ENCODE measurements at regions not wholly inside any gene's neighbourhood (a gene's known extent, or its start where the extent isn't known, plus 50 kb on each side); places are given as distances from the start of the nearest gene placed in this dataset.
"Not testable (repeated sequence)": the region's sequence is repeated elsewhere in the genome, so short reads cannot be mapped to it uniquely, and the experiment has no call there.

DNA sequence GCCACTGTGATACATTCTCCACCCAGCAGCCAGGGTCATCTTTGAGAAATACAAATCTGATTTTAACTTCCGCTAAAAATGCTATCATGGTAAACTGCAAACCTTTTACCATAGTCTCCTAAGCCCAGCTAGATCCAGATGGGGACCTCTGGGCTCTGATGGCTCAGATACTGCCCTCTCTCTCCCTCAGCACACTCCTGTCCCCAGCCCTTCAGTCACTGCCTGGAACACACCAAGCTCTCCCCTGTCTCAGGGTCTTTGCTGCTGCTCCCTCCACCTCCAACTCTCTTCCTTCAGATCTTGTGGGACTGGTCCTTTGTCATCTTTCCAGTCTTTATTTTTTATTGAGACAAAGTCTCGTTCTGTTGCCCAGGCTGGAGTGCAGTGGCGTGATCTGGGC is 65.1 kb downstream of the SPRY4 start:
- DNase-seq, result no peak

DNA sequence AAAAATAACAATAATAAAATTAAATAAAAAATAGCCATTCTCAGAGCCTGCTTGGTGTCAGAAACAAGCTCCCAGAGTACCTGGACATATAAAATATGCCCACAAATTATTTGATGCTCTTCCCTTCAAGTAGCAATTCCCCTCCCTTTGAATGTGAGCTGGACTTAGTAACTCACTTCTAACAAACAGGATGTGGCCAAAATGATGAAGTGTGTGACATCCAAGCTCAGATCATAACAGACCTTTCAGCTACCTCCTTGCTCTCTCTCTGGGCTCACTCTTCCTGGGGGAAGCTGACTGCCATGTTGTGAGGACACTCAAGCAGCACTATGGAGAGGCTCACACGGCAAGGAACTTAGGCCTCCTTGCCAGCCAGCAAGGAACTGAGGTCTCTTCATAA is 69.0 kb downstream of the SPRY4 start:
- DNase-seq, result no peak

DNA sequence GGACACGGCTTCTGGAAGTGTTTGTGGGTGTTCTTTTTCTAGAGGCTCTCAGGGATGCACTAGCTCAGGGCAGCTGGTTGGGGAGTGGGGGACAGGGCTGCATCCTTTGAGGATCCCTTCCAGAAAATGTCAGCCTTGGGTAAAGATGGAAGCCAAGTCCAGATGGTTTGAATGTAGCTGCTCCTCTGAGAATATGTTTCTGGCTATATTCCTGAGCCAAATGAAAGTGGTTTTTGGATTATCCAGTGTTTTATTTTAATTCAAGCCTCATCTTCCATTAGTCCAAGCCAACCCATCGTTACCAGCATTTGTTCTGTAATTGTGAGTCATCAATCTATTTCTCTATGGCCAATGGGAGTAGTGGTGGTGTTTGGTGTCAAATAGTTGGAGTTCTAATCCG is 70.4 kb downstream of the SPRY4 start:
- DNase-seq, result no peak

DNA sequence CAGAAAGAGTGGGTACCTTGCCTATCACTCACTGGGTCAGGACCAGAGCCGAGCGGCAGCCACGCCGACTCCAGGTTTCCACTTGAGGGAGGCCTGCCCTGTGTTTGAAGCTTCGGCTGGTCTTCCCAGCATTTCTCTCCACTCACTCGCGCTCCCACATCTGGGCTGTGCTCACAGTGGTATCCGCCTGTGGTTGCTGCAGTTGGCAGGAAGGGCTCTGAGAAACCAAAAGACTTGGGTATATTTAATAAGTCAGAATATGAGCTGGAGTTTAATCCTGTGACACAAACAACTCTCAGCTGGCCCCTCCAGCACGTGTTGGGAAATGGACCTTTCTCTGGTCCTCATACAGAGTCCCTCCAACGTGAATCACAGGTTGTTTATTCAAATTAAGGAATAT is 70.9 kb downstream of the SPRY4 start:
- DNase-seq, result no peak

DNA sequence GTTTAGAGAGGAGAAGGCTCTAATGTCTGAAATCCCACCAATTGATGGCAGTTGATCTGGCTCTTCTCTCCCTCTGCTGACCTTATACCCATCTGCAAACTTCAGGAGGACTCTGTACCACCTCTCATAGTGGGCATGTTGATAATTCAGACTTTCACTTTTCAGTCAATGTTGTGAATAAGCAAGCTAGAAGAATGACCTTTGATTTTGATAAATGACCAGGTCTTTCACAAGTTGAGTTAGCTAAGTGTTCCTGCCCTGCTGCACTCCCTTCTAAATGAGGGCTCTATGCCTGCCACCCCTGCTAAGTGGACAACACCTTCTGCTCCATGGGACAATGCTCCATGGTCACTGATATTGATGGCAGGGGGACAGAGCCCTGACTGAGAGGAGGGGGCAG is 74.7 kb downstream of the SPRY4 start:
- no peak for DNase-seq

DNA sequence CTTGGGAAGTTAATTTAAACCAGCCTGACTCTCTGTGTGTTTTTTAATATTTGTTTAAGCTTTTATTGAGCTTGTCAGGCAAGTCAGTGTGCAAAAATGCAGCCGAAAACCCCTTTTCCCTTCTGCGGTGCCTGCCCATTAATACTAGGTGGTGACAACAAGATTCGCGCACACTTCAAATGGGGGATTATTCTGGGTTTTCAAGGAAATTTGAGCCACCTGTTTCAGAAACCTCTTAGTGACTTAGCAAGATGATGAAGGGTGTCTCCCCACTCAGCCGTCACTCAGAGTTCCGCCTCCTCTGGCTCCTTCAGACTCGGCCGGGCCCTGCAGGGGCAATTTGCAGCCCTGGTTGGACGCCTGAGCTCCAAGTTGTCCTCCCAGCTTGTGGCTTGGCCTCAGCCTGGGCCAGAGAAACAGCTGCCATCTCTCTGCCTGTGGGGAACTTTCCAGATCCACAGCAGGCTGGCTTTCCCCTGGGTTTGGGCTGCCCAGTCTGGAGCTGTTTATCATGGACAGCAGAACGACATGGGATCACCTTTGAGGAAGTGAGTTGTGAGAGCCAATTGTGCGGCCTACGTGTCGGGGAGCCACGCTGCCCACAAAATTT is 75.9 kb downstream of the SPRY4 start:
- DNase-seq, result peak; percentile 50

DNA sequence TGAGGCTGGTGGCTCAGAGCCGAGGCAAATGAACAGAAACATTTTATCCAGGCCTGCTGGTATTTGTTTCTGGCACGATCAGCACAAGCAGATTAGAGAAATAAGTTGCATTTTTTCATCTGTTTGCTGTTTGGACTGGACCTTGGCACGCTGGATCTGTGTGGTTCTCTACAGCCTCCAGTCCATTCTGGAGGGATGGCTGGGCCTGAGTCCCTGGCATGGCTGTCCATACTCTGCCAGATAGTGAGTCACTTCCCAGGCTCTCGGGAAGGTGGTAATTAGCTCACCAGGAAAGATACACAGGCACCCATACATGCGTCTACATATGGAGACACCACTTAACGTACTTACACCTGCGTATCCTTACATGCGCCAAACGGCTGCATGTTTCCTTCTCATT is 78.6 kb downstream of the SPRY4 start:
- no peak for DNase-seq

DNA sequence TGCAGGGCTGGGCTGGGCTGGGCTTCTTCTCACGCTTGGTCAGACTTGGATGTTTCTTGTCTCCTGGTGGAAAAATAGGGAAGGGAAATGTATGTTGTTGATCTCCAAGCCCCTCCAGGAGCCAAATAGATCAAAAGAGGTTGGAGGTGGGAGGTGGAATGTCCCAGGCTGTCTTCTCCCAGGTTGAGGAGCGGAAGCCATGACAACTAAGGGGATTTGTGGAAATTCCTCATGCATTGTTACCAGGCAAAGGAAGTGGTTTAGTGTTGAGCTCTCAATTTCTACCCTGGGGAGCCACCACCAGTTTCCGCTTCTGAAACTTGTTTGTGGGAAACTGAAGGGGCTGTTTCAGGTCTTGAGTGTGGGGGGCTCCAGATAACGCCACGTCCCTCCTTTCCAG is 79.0 kb downstream of the SPRY4 start:
- DNase-seq, result no peak

DNA sequence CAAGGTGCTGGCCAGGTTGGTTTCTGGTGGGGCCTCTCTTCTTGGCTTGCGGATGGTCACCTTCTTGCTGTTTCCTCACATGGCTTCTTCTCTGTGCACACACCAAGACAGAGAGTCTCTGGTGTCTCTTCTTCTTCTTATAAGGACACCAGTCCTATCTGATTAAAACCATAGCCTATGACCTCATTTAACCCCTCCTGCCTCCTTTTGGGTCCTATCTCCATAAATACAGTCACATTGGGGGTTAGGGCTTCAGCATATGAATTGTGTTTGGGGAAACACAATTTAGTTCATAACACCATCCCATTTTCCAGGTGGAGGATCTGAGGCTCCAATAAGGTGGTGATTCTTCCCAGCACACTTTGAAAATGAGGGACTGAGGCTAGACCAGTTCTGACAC is 80.4 kb downstream of the SPRY4 start:
- DNase-seq, result no peak

DNA sequence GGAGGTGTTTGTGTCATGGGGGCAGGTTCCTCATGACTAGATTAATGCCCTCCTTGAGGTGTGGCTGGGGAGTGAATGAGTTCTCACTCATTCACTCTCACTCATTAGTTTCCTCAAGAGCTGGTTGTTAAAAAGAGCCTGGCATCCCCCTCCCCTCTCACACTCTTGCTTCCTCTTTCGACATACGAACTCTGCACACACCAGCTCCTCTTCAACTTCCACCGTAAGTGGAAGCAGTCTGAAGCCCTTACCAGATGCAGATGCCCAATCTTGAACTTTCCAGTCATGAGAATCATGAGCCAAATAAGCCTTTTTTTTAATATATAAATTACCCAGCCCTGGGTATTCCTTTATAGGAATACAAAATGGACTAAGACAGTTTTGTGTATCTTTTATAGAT is 82.5 kb downstream of the SPRY4 start:
- no peak for DNase-seq

DNA sequence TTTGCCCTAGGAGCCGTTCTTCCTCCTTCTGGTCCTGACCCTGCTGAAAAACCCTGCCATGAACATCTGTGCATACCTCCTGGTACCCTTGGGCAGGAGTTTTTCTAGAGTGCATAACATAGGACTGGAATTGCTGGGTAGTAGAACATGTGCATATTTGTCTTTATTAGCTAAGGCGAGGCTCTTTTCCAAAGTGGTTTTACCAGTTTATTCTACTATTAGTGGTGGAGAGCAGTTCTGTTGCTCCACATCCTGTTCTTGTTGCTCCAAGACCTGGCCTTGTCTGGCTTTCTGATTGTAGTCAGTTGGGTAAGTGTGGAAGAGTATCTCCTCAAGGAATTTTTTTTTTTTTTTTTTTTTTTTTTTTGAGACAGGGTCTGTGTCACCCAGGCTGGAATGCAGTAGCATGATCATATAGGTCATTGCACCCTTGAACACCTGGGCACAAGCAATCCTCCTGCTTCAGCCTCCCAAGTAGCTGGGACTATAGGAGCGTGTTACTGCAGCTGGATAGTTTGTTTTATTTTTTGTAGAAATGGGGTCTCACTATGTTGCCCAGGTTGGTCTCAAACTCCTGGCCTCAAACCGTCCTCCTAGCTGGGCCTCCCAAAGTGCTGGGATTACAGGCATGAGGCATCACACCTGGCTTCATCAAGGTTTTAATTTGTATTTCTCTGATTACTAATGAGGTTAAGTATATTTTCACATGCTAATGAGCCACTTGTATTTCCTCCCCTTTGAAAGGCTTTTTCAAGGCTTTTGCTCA is 85.2 kb downstream of the SPRY4 start:
- no peak for DNase-seq

DNA sequence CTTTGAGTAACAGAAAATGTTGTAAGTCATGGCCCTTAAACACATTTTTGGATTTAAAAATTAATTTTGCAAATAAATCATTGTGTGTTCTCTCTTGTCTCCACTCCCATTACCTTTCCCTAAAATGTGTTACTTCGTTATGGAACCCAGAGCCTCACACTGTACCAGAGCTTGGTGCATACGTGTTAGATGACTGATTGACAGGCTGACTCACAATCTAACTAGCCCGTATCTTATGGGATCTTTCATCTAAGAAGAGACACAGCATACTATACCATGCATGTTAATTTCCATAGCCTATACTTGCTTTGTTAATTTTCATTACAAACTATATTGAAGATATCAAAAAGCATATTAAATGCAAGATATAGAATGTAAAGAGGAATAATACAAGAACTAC is 87.1 kb downstream of the SPRY4 start:
- no peak for DNase-seq

DNA sequence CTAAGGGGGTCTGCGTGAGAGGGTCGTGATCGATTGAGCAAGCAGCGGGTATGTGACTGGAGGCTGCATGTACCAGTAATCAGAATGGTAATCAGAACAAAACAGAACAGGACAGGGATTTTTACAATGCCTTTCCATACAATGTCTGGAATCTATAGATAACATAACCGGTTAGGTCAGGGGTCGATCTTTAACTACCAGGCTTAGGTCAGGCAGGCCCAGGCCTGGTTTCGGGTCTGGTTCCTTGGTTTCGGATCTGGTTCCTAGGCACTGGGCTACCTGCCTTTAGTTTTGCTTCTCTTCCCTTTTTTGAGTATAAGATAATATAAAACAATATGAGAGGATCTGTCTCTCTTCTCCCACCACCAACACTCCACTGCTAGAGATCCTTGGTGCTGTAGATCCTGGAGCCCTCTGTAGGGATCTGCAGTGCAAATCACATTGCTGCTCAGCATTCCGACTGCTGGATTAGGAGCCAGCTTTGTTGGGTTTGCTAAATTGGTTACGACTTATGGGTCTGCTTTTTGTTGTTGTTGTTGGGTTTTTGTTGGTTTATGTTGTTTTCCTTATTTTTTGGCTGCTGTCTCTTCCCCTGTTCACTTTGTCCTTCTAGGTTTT is 88.0 kb downstream of the SPRY4 start:
- not testable (repeated sequence) for DNase-seq

DNA sequence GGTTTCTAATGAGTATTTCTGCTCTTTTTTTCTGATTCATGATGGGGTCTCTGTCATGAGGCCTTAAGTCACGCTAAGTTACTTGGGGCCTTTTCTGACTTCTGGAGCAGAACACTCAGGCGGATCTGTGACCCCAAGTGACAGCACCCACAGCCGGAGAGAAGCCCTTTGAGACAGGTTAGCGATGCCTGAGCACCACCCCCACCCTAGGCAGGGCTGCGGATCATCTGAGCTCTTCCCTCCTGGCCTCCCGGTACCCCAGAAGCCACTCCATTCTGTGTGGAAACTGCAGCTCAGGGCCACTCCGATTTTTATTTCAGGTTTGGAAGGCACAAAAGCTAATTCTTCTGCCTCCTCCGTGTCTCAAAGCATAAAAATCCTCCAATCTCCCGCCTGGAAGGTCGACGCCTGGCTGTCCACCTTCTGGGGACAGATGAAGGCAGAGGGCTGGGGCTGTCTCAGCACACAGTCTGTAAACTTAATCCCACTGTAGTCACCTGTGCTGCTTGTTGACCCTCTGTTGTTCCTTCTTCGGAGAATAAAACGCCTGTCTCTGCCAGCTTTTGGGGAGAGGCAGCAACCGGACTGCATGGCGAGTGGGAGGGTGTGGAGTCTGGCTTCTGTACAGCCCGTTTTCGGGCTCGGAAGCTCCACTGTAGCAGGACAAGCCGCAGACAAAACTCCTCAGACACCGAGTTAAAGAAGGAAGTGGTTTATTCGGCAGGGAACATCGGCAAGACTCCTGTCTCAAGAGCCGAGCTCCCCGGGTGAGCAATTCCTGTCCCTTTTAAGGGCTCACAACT is 88.8 kb downstream of the SPRY4 start:
- DNase-seq, result no peak

DNA sequence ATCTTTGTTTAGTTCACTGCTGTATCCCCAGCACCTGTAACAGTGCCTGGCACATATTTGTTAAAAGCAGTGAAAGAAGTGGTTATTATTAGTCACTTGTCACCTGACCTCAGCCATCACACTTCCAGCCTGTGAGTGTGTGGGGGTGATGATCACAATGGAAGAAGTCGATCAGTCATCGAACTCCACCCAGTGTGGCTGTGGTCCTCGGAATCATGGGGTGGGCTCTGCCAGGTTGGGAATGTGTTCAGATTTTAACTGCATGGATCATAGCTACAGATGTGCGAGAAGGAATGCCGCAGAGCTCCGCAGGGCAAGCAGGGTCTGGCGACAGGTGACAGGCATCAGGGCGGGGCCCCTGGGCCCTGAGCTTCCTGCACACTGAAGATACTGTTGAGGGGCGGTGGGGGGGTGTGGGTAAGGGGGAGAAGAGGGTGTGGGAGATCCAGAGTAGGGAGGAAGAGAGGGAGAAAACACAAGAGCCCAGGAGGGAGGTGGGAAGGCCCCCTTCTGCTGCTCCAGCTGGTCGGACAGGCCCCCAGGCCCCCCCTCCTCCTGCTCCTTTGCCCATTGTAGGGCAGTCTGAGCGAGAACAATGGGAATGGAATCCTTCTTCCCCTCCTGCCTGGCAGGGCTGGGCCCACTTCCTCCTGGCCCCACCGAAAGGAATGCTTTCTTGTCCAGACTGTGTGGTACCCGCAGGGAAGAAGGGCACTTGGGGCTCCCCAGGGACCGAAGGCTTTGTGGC is 89.6 kb downstream of the SPRY4 start:
- DNase-seq, result no peak

DNA sequence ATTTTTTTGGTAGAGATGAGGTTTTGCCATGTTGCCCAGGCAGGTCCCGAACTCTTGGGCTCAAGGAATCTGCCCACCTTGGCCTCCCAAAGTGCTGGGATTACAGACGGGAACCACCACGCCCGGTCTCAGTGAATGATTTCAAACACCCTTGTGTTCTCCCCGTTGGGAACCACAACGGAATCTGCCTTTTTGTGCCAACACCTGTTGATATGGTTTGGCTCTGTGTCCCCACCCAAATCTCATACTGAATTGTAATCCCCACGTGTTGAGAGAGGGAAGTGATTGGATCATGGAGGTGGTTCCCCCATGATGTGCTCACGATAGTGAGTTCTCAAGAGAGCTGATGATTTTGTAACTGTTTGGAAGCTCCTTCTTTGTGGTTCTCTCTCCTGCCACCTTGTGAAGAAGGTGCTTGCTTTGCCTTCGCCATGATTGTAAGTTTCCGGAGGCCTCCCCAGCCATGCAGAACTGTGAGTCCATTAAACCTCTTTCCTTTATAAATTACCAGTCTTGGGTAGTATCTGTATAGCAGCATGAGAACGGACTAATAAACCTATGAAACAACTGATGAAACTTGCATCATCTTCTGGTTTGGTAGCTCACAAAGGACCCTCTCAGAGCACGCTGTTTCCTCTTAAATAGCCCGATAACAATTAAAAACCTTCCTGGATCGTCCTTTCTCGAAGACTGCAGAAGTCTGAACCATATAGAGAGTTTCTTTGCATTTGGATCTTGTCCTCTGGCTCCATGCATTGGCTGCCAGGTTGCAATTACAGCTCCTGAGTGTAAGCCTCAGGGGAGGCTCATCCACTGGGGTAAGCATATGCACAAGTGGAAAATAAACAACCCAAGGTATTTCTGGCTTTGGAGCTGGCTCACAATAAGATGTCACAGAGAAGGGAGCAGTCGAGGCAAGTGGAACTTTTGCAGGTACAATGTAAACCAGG is 91.5 kb downstream of the SPRY4 start:
- DNase-seq, result no peak

DNA sequence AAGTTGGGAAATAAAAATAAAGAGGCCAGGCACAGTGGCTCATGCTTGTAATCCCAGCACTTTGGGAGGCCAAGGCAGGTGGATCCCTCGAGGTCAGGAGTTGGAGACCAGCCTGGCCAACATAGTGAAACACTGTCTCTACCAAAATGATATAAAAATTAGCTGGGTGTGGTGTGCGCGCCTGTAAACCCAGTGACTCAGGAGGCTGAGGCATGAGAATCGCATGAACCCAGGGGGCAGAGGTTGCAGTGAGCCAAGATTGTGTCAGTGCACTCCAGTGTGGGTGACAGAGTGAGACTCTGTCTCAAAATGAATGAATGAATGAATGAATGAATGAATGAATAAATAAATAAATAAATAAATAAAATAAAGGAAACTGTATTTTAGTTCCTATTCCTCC is 93.9 kb downstream of the SPRY4 start:
- not testable (repeated sequence) for DNase-seq

DNA sequence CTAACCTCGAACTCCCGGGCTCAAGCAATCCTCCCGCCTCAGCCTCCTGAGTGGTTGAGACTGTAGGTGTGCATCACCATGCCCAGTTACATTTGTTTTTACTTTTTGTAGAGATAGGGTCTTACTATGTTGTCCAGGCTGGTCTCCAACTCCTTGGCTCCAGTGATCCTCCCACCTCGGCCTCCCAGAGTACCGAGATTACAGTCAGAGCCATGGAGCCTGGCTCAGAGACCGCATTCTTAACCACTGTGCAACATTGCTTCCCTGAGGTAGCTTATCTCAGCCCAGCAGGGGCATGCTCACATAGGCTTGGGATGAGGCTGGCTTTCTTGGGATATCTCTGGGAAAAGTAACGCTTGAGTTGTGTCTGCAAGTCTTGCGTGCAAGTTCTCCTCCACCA is 99.7 kb downstream of the SPRY4 start:
- no peak for DNase-seq

DNA sequence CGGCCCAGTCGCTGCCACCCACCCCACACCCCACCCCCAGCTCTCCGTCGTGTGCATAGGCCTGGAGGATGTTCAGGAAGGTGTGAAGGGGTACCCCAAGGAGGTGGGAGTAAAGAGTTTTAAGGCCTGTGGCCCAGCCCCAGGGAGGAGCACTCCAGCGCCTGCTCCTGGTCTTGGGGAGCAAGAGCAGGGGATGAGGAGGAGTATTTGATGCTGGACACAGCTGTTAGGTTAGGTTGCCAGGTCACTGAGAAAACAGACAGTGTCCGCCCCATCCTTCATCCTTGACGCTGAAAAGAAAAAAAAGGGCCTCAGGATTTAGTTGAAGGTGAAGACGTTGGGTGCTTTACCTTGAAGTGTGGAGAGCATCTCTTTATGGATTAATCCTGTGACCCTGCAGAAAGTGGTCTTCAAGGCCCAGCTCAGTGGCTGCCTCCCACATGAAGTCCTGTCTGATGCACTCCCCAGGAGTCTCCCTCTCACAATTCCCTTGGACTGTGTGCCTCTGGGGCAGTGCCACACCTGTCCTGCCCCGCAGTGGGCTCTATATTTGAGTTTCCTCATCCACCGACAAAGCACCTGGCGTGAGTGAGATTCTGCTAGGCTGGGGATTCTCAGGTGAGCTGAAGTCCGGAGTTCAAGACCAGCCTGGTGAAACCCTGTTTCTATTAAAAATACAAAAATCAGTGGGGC is 101.8 kb downstream of the SPRY4 start:
- no peak for DNase-seq

DNA sequence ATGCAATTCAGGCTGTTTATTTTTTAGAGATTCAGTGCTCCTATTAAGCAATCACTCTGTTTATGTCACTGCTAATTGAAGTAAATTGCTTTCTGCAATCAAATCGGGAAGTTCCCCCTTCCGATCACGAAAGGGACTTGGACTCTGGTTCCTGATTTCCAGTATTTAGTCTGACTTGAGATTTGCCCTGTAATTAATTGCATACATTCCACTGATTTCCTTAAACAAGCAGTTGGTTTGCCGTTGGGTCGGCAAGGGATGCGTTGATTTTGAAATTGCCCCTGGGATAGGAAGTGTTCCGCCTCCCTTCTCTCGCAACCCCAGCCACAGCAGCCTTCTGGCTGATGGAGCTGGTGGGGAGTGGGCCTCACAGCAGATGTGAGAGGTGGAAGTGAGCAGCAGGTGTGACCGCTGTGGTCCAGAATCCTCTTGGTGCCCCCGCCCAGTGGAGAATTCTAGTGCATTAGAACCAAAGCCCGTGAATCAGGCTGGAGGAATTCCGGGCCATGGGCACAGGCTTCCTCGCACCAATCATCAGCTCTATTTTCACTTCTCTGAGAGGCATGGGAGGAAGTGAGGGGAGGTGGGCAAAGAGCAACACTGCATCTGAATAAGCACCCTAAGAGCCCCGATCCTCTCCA is 102.5 kb downstream of the SPRY4 start:
- no peak for DNase-seq
